Heart left ventricle (tissue), 16 donors: ENCODE measurements at regions not wholly inside any gene's neighbourhood (a gene's known extent, or its start where the extent isn't known, plus 50 kb on each side); places are given as distances from the start of the nearest gene placed in this dataset.

Experiments used
- ATAC-seq, 4 donors: fragments of 200-7000 bp; cut with Tn5 transposase; one replicate each; pipeline ENCODE4 v1.9.1; 2020 to 2022; ENCODE audit warnings: moderate library complexity in 4 of 4, mild to moderate bottlenecking in 3 of 4, moderate number of reproducible peaks in 1 of 4
- DNase-seq, 5 donors: peaks; one replicate each; pipeline ENCODE4 v3.0.0-alpha.2; 2020
- H3K27ac ChIP-seq, 12 donors: fragments of 200-600 bp; sonication (generic) in 4 of 12; one replicate each; pipeline versions ENCODE4 v1.5.0 to v1.8.0; 2016 to 2022; ENCODE audit warnings: mild to moderate bottlenecking in 2 of 12
- H3K27me3 ChIP-seq, 9 donors: fragments of 200-600 bp; sonication (generic) in 2 of 9; one replicate each; pipeline versions ENCODE4 v1.5.1 to v1.8.0; 2016 to 2022; ENCODE audit warnings: mild to moderate bottlenecking in 3 of 9
- H3K36me3 ChIP-seq, 9 donors: fragments of 200-600 bp; sonication (generic) in 2 of 9; one replicate each; pipeline versions ENCODE4 v1.5.0 to v1.8.0; 2018 to 2022; ENCODE audit warnings: mild to moderate bottlenecking in 2 of 9
- H3K4me1 ChIP-seq, 12 donors: fragments of 200-600 bp; sonication (generic) in 4 of 12; one replicate each; pipeline versions ENCODE4 v1.5.0 to v1.8.0; 2016 to 2022; ENCODE audit warnings: mild to moderate bottlenecking in 3 of 12
- H3K4me3 ChIP-seq, 12 donors: fragments of 200-600 bp; sonication (generic) in 4 of 12; one replicate each; pipeline versions ENCODE4 v1.5.0 to v1.8.0; 2017 to 2022; ENCODE audit warnings: mild to moderate bottlenecking in 9 of 12, moderate library complexity in 4 of 12
- H3K9me3 ChIP-seq, 12 donors: fragments of 200-600 bp; sonication (generic) in 4 of 12; one replicate each; pipeline versions ENCODE4 v1.5.0 to v1.8.0; 2016 to 2022; ENCODE audit warnings: mild to moderate bottlenecking in 1 of 12
- POLR2A ChIP-seq, 2 donors: fragments of 450-650 bp; IDR thresholded peaks; one replicate each; pipeline ENCODE4 v1.6.1; 2017; ENCODE audit warnings: antibody characterized with exemption in 2 of 2, mild to moderate bottlenecking in 2 of 2, moderate library complexity in 2 of 2
- WGBS, 4 donors: extraction: QIAGEN DNeasy Blood & Tissue Kit in 2 of 4; methylation state at CpG; one replicate each; pipeline versions ENCODE4 v1.1.5 to v1.1.7; 2013 to 2018; 5-methylcytosine and 5-hydroxymethylcytosine counted together
- intact Hi-C, 10 donors: fragments of 100-400 bp; cut with DNase I; formaldehyde crosslinking; loops; one replicate each; pipeline versions ENCODE4 v1.11.1 to v1.14.2; 2022
- TF ChIP-seq, protein P1 (sequence below), 12 donors: fragments of 200-600 bp; sonication (generic) in 4 of 12; IDR thresholded peaks; one replicate each; pipeline versions ENCODE4 v1.5.0 to v1.8.0; 2018 to 2022; ENCODE audit warnings: antibody characterized with exemption in 12 of 12, mild to moderate bottlenecking in 5 of 12
- donor health status: ischemic (EF 13 %, LVEDD 7.1; RV severe dilation, severe dysfunction).
- donor health status: healthy with polysubstance abuse.
- donor health status: DM: no; HTN: yes; CAD: no.
- donor health status: DM: no; HTN: no; CAD: no.
- donor health status: ischemic (EF 25% LVEDD 6.9; RV normal size, moderate dysfunction).
- donor health status: ischemic (EF 25% LVEDD 5.7; RV mildly dilated, moderate dysfunction).
- donor health status: healthy.
- donor health status: DM: yes; HTN: yes; CAD: no.
- donor health status: ischemic (EF 35%, LVEDD 5.7; RV mildly dilated, moderate dysfunction).
- donor health status: nonischemic (EF 11% LVEDD 7.7; RV severe dilation, severe dysfunction).
- donor health status: DM: yes; HTN: yes; CAD: no.
- donor health status: PGD.
- donor health status: ischemic (EF 29% LVEDD 5.4; RV normal size, mild dysfunction).
- donor health status: nonischemic (EF 23%, LVEDD 6.1; RV moderate dilation, normal function).

DNA sequence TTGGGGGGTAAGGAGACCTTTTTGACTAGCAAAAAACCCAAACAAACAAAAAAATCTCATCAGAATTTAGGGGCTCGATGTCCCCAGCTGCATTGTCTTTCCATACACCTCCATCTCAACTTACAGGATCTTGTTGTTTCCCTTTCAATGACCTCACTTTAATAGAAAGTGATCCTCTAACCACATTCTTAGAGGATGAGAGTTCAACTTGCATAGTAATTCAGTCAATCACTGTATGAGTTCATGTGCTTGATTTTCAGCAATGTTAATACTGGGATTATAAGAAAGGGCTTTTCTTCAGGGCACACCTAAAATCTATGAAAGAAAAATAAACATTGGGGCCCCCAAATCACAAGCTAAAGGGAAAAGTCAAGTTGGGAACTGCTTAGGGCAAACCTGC lies 1512.0 kb downstream of the SLITRK1 start:
- Histone ChIP-seq H3K9me3 (no peaks in the 10 kb centered on the region), H3K4me3 (no peak overlapping the region)

DNA sequence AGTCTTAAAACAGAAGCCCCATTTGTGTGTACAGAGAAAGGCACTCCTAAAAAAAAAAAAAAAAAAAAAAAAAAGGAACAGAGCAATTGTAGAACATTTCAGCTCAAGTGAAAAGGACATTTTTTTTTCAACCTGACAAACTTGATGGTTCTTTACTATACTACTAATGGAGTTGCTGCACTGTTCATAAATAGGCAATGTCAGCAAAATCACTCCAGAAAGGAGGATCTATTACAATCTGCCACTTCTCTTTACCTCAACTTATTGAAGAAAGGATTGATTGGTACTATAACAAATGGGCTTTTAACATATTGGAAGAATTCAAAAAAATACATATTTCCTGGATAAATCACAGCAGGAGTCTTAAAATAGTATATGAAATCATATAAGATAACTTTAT lies 1517.7 kb downstream of the SLITRK1 start:
- no peak overlapping the region for H3K4me3 ChIP-seq
- no peaks in the 10 kb centered on the region for H3K4me1 ChIP-seq
- intact Hi-C loops, result no loop called here
- ATAC-seq, result no peak
- H3K27ac ChIP-seq, result no peak overlapping the region
- H3K27me3 ChIP-seq, result no peaks in the 10 kb centered on the region
- H3K36me3 ChIP-seq, result no peaks in the 10 kb centered on the region
- TF ChIP-seq, protein P1, sequence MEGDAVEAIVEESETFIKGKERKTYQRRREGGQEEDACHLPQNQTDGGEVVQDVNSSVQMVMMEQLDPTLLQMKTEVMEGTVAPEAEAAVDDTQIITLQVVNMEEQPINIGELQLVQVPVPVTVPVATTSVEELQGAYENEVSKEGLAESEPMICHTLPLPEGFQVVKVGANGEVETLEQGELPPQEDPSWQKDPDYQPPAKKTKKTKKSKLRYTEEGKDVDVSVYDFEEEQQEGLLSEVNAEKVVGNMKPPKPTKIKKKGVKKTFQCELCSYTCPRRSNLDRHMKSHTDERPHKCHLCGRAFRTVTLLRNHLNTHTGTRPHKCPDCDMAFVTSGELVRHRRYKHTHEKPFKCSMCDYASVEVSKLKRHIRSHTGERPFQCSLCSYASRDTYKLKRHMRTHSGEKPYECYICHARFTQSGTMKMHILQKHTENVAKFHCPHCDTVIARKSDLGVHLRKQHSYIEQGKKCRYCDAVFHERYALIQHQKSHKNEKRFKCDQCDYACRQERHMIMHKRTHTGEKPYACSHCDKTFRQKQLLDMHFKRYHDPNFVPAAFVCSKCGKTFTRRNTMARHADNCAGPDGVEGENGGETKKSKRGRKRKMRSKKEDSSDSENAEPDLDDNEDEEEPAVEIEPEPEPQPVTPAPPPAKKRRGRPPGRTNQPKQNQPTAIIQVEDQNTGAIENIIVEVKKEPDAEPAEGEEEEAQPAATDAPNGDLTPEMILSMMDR (IDR thresholded peaks at IDR 0.05), result no peak
- no peak for TF ChIP-seq POLR2A (IDR thresholded peaks at IDR 0.05)
- no peaks in the 10 kb centered on the region for H3K9me3 ChIP-seq
- no peak for DNase-seq

More for the DNA sequence above, 1512.0 kb downstream of the SLITRK1 start:
- intact Hi-C loops, result no loop called here
- ATAC-seq (no peak), DNase-seq (no peak)
- H3K36me3 ChIP-seq, result no peaks in the 10 kb centered on the region
- H3K27me3 ChIP-seq, result no peaks in the 10 kb centered on the region
- TF ChIP-seq POLR2A (IDR thresholded peaks at IDR 0.05), result no peak
- TF ChIP-seq, protein P1 (IDR thresholded peaks at IDR 0.05), result no peak
- no peak overlapping the region for H3K27ac ChIP-seq
- no peaks in the 10 kb centered on the region for H3K4me1 ChIP-seq
- WGBS, 4 donors, result 66 to 77% (median 73%) methylated on average over 1 of the region's 1 CpG

DNA sequence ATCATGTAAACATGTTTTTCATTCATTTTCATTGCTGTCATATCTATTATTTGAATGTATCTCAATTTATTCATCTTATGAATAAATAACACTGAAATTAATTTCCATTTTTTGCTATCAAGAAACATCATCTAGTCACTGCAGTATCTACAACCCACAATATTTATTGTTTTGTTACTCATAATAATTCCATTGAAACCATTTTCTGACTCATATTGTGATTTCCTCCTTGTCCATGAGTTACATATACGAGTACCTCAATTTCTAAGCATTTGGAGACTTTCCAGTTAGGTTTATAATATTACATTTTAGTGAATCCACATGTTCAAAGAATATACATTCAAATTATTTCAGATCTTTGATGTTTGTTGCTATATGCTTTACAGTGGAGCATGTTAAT lies 1524.0 kb downstream of the SLITRK1 start:
- TF ChIP-seq, protein P1 (IDR thresholded peaks at IDR 0.05), result no peak
- TF ChIP-seq POLR2A (IDR thresholded peaks at IDR 0.05), result no peak

DNA sequence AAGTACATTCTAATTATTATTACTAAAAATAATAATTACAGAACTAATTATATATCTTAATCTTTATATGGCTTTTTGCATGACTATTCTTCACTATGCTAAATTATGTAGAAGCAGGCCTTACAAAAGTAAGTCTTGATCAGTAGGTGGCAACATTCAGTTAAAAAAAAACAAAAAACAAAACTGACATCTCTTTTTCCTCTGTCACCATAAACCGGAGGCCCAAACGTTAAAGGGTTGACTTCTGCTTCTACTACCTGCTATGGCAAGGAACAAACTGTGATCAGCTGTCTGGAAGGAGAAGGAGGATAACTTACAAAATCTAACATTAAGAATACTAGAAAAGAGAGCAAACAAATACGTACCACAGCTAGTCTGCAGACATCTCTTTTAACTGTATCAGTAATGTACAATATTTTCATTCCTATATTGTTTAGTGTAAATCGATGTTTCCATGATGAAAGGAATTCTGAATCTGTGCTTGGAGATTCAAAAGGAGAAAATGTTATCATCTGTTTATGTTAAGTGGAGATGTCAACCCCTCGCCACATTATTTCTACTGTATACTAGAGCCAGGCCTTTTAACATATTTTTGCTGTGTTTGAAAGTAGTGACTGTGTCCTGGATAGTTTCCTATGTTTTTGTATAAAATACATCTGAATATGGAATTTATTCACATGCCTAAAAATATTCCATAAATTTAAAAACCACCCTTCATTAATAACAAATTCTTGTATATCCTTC lies 1525.4 kb downstream of the SLITRK1 start:
- intact Hi-C loops, result no loop called here
- no peak overlapping the region for H3K4me3 ChIP-seq
- 46 to 52% (median 49%) methylated on average over 5 of the region's 5 CpGs for WGBS, 4 donors
- TF ChIP-seq, protein P1 (IDR thresholded peaks at IDR 0.05), result no peak
- TF ChIP-seq POLR2A (IDR thresholded peaks at IDR 0.05), result no peak
- no peaks in the 10 kb centered on the region for H3K9me3 ChIP-seq
- no peaks in the 10 kb centered on the region for H3K27me3 ChIP-seq
- DNase-seq (no peak), ATAC-seq (no peak)
- no peak overlapping the region for H3K27ac ChIP-seq
- no peaks in the 10 kb centered on the region for H3K36me3 ChIP-seq
- no peaks in the 10 kb centered on the region for H3K4me1 ChIP-seq

More for the DNA sequence above, 1524.0 kb downstream of the SLITRK1 start:
- WGBS, 4 donors, result 53 to 66% (median 58%) methylated on average over 1 of the region's 1 CpG
- no peak for DNase-seq
- H3K27me3 ChIP-seq, result no peaks in the 10 kb centered on the region
- H3K36me3 ChIP-seq, result no peaks in the 10 kb centered on the region
- ATAC-seq, result no peak
- intact Hi-C loops, result no loop called here
- H3K4me1 ChIP-seq, result no peaks in the 10 kb centered on the region
- no peak overlapping the region for H3K4me3 ChIP-seq
- H3K9me3 ChIP-seq, result no peaks in the 10 kb centered on the region
- no peak overlapping the region for H3K27ac ChIP-seq
